GM23338 (cell line): ENCODE measurements at regions not wholly inside any gene's neighbourhood (a gene's known extent, or its start where the extent isn't known, plus 50 kb on each side); places are given as distances from the start of the nearest gene placed in this dataset.

Source experiments
- ATAC-seq: fragments of 200-7000 bp; cut with Tn5 transposase; 3 replicates; pipeline ENCODE4 v1.9.1; 2020
- DNase-seq: peaks from one replicate; pipeline ENCODE4 v3.0.0-alpha.2; 2015; ENCODE audit warnings: low spot score
- H2AFZ ChIP-seq: fragments of 200-600 bp; sonication (generic); 2 replicates; pipeline ENCODE4 v1.8.0; 2016; ENCODE audit warnings: antibody characterized with exemption, mild to moderate bottlenecking, moderate library complexity
- H3F3A ChIP-seq: fragments of 200-600 bp; sonication (generic); replicated peaks from 2 replicates; pipeline ENCODE4 v1.8.0; 2017; ENCODE audit warnings: antibody characterized with exemption, mixed run types, low read depth
- H3K27ac ChIP-seq: fragments of 200-600 bp; sonication (generic); 2 replicates; pipeline ENCODE4 v1.6.1; 2016; ENCODE audit warnings: low read depth
- H3K27me3 ChIP-seq: fragments of 200-600 bp; sonication (generic); 2 replicates; pipeline ENCODE4 v1.8.0; 2016; ENCODE audit warnings: mild to moderate bottlenecking, mixed run types, moderate library complexity; ENCODE audit not compliant: insufficient read depth
- H3K36me3 ChIP-seq: fragments of 200-600 bp; sonication (generic); 2 replicates; pipeline ENCODE4 v1.8.0; 2016; ENCODE audit warnings: mild to moderate bottlenecking; ENCODE audit not compliant: insufficient read depth
- H3K4me1 ChIP-seq: fragments of 200-600 bp; sonication (generic); 2 replicates; pipeline ENCODE4 v1.8.0; 2016; ENCODE audit warnings: mild to moderate bottlenecking, moderate library complexity; ENCODE audit not compliant: insufficient read depth
- H3K4me2 ChIP-seq: fragments of 200-600 bp; sonication (generic); 2 replicates; pipeline ENCODE4 v1.7.1; 2017; ENCODE audit warnings: mixed run types
- H3K4me3 ChIP-seq: fragments of 200-600 bp; sonication (generic); 2 replicates; pipeline ENCODE4 v1.6.1; 2016; ENCODE audit warnings: mixed run types
- H3K79me2 ChIP-seq: fragments of 200-600 bp; sonication (generic); replicated peaks from 2 replicates; pipeline ENCODE4 v1.8.0; 2017; ENCODE audit warnings: mild to moderate bottlenecking; ENCODE audit not compliant: insufficient read depth
- H3K9me2 ChIP-seq: fragments of 200-600 bp; sonication (generic); 2 replicates; pipeline ENCODE4 v1.8.0; 2017; ENCODE audit not compliant: insufficient read depth
- H4K20me1 ChIP-seq: fragments of 200-600 bp; sonication (generic); replicated peaks from 2 replicates; pipeline ENCODE4 v1.8.0; 2017; ENCODE audit warnings: mild to moderate bottlenecking; ENCODE audit not compliant: insufficient read depth
- H3K27ac Mint-ChIP-seq: 2 replicates; pipeline ENCODE4 v1.8.0; 2020; ENCODE audit warnings: inconsistent platforms, mild to moderate bottlenecking, moderate library complexity, mixed read lengths
- H3K27me3 Mint-ChIP-seq: 3 replicates; pipeline ENCODE4 v1.8.0; 2022; ENCODE audit warnings: low read depth, mild to moderate bottlenecking, moderate library complexity, mixed read lengths, inconsistent platforms; ENCODE audit not compliant: insufficient read depth, poor library complexity
- H3K36me3 Mint-ChIP-seq: 3 replicates; pipeline ENCODE4 v1.8.0; 2021; ENCODE audit warnings: low read depth, mild to moderate bottlenecking, inconsistent platforms, moderate library complexity, mixed read lengths
- H3K4me1 Mint-ChIP-seq: 3 replicates; pipeline ENCODE4 v1.8.0; 2020; ENCODE audit warnings: mild to moderate bottlenecking, inconsistent platforms, mixed read lengths
- H3K4me3 Mint-ChIP-seq: 3 replicates; pipeline ENCODE4 v1.8.0; 2021; ENCODE audit warnings: moderate library complexity, mild to moderate bottlenecking, inconsistent platforms, mixed read lengths
- H3K9me3 Mint-ChIP-seq: 3 replicates; pipeline ENCODE4 v1.8.0; 2020; ENCODE audit warnings: moderate library complexity, mild to moderate bottlenecking, inconsistent platforms, mixed read lengths
- ETS1 ChIP-seq: IDR thresholded peaks from 2 replicates; pipeline ENCODE4 v1.6.1; 2016; ENCODE audit warnings: antibody characterized with exemption
- EZH2 ChIP-seq: fragments of 200-600 bp; sonication (generic); IDR thresholded peaks from one replicate; pipeline ENCODE4 v1.8.0; 2017; ENCODE audit warnings: antibody characterized with exemption, mild to moderate bottlenecking, low read depth; ENCODE audit not compliant: unreplicated experiment
- POLR2AphosphoS5 ChIP-seq: IDR thresholded peaks from 2 replicates; pipeline ENCODE4 v1.6.1; 2016; ENCODE audit warnings: antibody characterized with exemption, low read depth
- REST ChIP-seq: IDR thresholded peaks from one replicate; pipeline ENCODE4 v1.6.1; 2018; ENCODE audit warnings: antibody characterized with exemption; ENCODE audit not compliant: unreplicated experiment
- STAT1 ChIP-seq: IDR thresholded peaks from one replicate; pipeline ENCODE4 v1.6.1; 2016; ENCODE audit warnings: antibody characterized with exemption; ENCODE audit not compliant: unreplicated experiment
- ZNF331 ChIP-seq: fragments of 250-450 bp; sonication (Bioruptor Pico); IDR thresholded peaks from 2 replicates; pipeline ENCODE4 v1.5.0; 2020; ENCODE audit warnings: low read depth, mild to moderate bottlenecking, moderate library complexity

GRCh38 chr5:155252717-155253116 lies 239.2 kb downstream of the KIF4B start (continued):
- TF ChIP-seq REST (no peak), POLR2AphosphoS5 (no peak), ETS1 (no peak), ZNF331 (no peak), STAT1 (no peak), EZH2 (no peak)

GRCh38 chr5:155254399-155254798 lies 240.8 kb downstream of the KIF4B start:
- H3K4me3 Mint-ChIP-seq, result no peak overlapping the region
- no peak for DNase-seq
- Histone ChIP-seq H3K79me2 (no peaks in the 10 kb centered on the region), H3K27me3 (no peaks in the 10 kb centered on the region), H3K4me2 (no peak overlapping the region), H4K20me1 (no peaks in the 10 kb centered on the region), H3K9me2 (0 out of 2 replicates have a peak, but pooled peaks cover 5% of the 10 kb centered on the region), H3K27ac (no peak overlapping the region), H3K4me1 (no peaks in the 10 kb centered on the region), H3F3A (no peaks in the 10 kb centered on the region), H2AFZ (no peak overlapping the region; the same call in 1 of the 2 replicates), H3K36me3 (no peaks in the 10 kb centered on the region), H3K4me3 (no peak overlapping the region)
- H3K4me1 Mint-ChIP-seq, result no peaks in the 10 kb centered on the region
- H3K36me3 Mint-ChIP-seq, result no peaks in the 10 kb centered on the region
- no peak for TF ChIP-seq REST
- H3K27me3 Mint-ChIP-seq, result peaks cover 2% of the 10 kb centered on the region
- no peak for ATAC-seq
- no peak overlapping the region for H3K27ac Mint-ChIP-seq
- no peaks in the 10 kb centered on the region for H3K9me3 Mint-ChIP-seq
